ENCODE measurements at regions not wholly inside any gene's neighbourhood (a gene's known extent, or its start where the extent isn't known, plus 50 kb on each side); places are given as distances from the start of the nearest gene placed in this dataset.

DNA sequence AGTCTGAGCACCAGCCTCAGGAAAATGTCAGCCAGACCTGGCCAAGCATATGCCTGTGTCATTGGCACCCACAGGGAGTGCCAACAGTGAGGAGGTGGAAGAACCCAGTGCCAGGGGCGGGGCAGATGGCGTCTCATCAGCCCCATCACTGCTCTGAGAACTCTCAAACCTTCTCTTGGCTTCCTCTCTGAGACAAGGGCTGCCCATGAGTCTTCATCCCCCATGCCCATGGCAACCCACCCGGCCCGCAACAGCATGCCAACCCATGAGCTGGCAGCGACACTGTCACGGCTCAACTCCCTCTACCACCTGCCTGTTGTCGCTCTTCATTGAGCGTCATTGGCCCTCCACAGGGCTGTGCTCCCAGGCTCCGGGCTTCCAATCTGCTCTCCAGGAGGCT lies 340.5 kb downstream of the BUD13 start:
- TF ChIP-seq ZFP30 (CRISPR knock-in tag; IDR thresholded peaks at IDR 0.05) (no peak), TOX (CRISPR knock-in tag; IDR thresholded peaks at IDR 0.05; ENCODE audit: borderline replicate concordance) (no peak), ARNTL (CRISPR knock-in tag; IDR thresholded peaks at IDR 0.05; ENCODE audit: borderline replicate concordance, low read depth) (no peak), BACH2 (CRISPR knock-in tag; IDR thresholded peaks at IDR 0.05; ENCODE audit: borderline replicate concordance) (no peak), CSDC2 (CRISPR knock-in tag; IDR thresholded peaks at IDR 0.05) (no peak), OSR1 (CRISPR knock-in tag; IDR thresholded peaks at IDR 0.05) (no peak), ZNF70 (CRISPR knock-in tag; IDR thresholded peaks at IDR 0.05) (no peak), PPARA (CRISPR knock-in tag; IDR thresholded peaks at IDR 0.05; ENCODE audit: borderline replicate concordance) (no peak)
- TF ChIP-seq, protein P1, sequence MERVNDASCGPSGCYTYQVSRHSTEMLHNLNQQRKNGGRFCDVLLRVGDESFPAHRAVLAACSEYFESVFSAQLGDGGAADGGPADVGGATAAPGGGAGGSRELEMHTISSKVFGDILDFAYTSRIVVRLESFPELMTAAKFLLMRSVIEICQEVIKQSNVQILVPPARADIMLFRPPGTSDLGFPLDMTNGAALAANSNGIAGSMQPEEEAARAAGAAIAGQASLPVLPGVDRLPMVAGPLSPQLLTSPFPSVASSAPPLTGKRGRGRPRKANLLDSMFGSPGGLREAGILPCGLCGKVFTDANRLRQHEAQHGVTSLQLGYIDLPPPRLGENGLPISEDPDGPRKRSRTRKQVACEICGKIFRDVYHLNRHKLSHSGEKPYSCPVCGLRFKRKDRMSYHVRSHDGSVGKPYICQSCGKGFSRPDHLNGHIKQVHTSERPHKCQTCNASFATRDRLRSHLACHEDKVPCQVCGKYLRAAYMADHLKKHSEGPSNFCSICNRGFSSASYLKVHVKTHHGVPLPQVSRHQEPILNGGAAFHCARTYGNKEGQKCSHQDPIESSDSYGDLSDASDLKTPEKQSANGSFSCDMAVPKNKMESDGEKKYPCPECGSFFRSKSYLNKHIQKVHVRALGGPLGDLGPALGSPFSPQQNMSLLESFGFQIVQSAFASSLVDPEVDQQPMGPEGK (CRISPR knock-in tag; IDR thresholded peaks at IDR 0.05; ENCODE audit: borderline replicate concordance) = no peak
- TF ChIP-seq, protein P2, sequence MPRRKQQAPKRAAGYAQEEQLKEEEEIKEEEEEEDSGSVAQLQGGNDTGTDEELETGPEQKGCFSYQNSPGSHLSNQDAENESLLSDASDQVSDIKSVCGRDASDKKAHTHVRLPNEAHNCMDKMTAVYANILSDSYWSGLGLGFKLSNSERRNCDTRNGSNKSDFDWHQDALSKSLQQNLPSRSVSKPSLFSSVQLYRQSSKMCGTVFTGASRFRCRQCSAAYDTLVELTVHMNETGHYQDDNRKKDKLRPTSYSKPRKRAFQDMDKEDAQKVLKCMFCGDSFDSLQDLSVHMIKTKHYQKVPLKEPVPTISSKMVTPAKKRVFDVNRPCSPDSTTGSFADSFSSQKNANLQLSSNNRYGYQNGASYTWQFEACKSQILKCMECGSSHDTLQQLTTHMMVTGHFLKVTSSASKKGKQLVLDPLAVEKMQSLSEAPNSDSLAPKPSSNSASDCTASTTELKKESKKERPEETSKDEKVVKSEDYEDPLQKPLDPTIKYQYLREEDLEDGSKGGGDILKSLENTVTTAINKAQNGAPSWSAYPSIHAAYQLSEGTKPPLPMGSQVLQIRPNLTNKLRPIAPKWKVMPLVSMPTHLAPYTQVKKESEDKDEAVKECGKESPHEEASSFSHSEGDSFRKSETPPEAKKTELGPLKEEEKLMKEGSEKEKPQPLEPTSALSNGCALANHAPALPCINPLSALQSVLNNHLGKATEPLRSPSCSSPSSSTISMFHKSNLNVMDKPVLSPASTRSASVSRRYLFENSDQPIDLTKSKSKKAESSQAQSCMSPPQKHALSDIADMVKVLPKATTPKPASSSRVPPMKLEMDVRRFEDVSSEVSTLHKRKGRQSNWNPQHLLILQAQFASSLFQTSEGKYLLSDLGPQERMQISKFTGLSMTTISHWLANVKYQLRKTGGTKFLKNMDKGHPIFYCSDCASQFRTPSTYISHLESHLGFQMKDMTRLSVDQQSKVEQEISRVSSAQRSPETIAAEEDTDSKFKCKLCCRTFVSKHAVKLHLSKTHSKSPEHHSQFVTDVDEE (CRISPR knock-in tag; IDR thresholded peaks at IDR 0.05) = no peak
